HG03439 (cell line): ENCODE measurements at regions not wholly inside any gene's neighbourhood (a gene's known extent, or its start where the extent isn't known, plus 50 kb on each side); places are given as distances from the start of the nearest gene placed in this dataset.

Source experiments
- ATAC-seq: cut with Tn5 transposase; IDR thresholded peaks from one replicate; pipeline ENCODE4 v1.9.1; 2021; ENCODE audit warnings: mild to moderate bottlenecking, moderate library complexity; ENCODE audit not compliant: unreplicated experiment

- no peak for ATAC-seq
These were observed 54.9 kb downstream of the NKX2-1 start for GRCh38 chr14:36465178-36465577.

DNA sequence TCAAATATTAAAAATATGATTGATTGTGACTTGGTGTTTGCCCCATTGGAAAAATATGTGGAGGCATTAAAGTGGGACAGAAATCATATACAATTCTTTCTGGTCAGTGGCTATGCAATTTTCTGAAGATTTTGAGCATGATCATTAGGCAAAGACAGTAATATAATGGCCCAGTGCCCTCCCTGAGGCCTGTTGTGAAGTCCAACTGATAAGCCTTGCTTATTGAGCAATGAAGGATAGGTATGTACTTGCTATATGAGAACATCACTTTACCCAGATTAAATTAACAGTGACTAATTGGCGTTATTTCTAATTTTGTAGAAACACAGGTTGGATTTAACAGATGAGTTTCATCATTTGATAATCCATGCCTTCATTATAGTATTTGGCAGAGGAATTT, 57.1 kb downstream of the NKX2-1 start:
- ATAC-seq, result no peak

DNA sequence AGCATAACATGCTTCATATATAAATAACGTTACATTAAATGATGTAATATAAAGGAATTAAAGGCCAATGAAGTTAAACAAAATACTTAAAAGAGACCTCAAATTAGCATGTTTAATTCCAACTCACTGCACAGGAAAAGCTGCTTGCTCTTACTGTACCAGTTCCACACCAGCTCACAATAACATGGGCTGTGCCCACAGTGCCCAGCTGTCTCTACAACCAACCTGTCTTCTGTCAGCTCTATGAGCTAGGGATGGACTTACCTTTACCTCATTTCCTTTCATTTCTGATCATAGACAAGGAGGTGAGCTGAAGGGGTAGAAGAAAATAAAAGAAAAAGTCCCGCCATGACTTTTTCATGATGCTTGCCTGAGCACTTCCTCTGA, 64.8 kb downstream of the NKX2-1 start:
- ATAC-seq, result no peak

- no peak for ATAC-seq
These were observed 65.3 kb downstream of the NKX2-1 start for GRCh38 chr14:36454599-36455240.

DNA sequence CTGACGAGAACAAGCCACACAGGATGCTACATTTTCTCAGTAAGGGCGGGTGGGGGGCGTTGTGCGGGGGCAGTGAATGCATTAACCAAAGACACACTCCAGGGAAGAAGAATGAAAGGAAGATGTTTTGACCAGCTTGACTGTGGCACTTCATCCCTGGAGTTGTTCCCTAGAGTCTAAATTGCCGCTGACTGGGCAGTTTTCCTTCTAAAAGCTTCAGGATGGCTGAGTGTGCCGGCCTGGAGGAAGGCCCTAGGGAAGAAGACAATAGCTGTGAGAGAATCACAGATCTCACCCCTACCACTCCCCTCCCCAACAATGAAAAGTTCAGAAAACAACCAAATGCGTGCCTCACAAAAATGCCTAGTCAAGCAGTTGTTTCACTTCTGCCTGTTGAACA, 67.2 kb downstream of the NKX2-1 start:
- ATAC-seq, result no peak

DNA sequence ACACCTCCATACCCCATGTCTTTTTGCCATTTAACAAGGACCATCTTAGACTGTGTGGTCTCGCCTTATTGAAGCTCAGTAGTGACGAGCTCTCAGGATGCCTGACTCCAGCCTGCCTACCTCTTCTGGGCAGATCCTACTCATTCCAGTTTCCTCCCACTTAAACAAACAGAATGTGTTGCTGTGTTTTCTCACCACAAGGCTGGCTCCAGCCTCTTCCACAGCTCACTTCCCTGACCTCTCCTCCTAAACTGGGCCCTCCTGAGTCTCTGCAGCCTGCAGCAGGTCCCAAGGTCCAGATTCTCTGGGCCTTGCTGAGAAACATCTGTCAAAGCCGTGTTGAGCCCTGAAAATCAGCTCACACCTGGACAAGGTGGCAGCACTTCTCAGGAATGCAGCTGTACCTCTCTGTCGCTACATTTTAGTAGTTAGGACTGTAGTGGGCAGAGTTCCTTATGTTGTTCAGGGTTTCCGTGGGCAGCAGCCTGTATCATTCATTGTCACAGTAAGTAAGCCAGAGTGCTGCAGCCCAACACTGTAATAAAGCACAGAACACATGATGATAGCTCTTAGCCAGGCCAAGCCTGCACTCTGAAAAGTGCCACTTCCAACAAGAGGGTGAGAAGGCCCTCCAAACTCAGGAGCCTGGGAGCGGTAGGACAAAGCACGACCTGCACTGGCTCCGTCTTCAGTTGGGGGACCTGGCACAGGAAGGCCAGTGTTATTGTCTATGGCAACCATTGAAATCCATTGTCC, 68.5 kb downstream of the NKX2-1 start:
- no peak for ATAC-seq

DNA sequence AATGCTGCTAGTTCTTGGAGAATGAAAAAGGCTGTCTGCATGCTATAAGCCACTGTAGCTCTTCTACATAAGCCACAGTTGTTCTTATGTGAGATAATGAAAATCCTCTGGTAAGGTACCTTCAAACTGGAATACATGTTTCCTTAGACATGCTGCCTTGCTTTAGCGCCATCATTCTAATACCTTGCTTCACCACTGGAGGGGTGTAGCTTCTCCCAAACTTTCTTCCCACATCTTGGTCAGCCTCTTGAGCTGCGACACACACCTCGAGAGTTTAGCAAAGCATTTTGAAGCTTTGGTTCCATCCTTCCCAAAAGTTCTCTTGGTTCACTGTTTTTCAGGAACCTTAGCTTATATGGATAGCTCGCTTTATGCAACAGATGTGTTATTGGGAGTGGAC, 69.5 kb downstream of the NKX2-1 start:
- no peak for ATAC-seq

GRCh38 chr14:36449903-36450302, 70.1 kb downstream of the NKX2-1 start:
- no peak for ATAC-seq

GRCh38 chr14:36443374-36443773, 76.7 kb downstream of the NKX2-1 start:
- no peak for ATAC-seq

DNA sequence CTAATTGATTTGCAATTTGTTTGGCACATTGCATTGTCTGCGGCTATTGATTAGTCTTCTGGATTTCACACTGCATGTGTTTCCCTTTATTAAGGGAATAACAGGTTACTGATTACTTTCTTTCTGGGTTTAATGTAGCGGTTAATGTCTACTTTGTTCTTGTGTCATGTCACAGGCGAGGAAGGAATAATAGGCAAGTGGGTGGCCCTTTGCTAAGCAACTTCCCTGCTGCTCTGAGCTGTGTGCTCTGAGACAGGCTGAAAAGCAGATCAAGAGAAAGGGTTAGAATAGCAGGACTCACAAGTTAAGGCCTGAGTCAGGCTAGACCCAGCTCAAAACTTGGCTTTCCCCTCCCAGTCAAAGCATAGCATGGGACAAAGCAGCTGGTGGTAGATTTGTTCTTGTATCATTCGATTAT, 77.2 kb downstream of the NKX2-1 start:
- no peak for ATAC-seq

- no peak for ATAC-seq
These were observed 78.7 kb downstream of the NKX2-1 start for GRCh38 chr14:36441283-36441682.

DNA sequence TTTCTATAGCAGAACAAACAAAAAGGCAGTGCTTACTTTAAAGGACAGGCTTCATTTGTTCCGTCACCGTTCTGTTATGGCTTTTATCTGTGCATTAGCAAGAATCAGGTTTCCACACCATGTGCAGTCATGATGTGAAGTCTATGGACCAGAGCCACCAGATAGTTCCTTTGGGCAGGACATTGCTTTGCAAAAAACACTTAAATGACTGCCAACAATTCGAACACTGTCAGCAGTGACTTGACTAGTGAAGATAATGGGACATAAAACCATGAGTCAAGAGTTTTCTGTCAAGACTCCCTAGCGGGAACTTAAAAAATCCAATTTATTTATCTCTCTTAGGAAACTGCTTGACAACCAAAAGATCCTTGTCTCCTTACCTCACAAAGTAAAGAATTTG, 80.3 kb downstream of the NKX2-1 start:
- ATAC-seq, result no peak

DNA sequence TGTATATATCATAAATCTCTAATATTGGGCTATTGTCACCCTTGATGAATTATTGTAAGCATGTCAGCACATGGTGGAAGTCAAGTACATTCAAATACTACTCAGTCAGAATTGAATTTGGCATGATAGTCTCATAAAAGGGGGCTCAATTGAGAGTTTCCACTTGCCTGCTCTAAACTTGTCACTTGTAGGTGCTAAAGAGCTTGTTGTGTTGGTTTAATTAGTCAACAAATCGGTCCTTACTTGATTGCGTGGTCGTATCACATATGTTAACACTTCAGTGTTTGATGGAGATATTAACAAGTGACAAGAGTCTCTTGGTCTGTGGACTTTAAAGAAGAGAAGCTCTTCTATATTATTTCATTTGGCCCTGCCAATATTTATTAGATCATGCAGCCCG, 81.1 kb downstream of the NKX2-1 start:
- no peak for ATAC-seq

- ATAC-seq, result no peak
These were observed 89.4 kb downstream of the NKX2-1 start for GRCh38 chr14:36430662-36431084.

DNA sequence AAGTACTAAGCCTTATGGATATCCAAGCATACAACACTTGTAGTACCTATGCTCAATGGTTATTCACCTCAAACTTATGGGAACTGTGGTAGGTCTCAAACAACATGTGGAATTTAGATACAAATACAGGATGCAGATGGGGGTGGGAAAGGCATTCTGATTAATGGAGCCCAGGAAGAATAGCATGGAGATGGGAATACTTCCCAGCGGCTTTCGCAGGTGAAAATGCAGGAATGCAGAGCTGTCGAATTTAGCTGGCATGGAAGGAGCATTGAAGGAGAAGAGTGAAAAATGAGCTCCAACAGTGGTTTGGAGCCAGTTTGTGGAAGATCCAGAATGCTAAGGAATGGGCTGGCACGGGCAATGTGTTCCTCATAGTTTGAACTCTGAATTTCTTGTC, 89.9 kb downstream of the NKX2-1 start:
- no peak for ATAC-seq

DNA sequence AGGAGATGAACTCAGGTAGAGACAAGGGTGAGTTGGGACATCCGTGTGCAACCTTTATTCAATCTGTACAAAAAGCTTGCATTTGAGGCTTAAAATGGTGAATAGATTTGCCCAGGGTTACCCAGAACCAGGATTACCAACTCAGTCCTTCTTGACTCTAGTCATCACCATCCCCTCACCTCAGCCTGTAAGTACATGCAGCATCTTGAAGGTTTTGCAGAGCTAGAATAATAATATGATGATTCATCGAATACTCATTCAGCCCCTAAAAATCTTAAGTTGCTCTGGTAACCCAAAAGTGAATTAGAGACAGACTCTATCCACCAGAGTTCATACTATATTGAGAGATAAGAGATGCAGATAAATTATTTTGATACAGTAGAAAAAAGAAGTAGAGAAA, 90.3 kb downstream of the NKX2-1 start:
- no peak for ATAC-seq

DNA sequence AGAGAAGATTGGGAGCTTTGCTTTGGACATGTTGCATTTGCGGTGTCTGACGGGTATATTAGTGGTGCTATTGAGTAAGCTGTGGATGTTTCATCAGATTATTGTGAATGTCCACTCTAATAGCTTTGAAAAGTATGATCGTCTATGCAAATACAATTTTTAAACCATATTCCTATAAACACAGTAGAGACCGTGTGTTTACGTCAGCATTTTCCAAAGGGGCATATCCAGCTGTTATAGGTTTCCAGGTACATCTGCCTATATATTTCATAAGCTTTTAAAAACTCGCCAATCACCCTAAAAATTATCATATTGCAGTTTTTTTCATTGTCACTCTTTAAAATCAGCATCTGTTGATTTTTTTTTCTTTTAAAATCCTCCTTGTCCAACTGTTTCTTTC, 91.7 kb downstream of the NKX2-1 start:
- no peak for ATAC-seq

DNA sequence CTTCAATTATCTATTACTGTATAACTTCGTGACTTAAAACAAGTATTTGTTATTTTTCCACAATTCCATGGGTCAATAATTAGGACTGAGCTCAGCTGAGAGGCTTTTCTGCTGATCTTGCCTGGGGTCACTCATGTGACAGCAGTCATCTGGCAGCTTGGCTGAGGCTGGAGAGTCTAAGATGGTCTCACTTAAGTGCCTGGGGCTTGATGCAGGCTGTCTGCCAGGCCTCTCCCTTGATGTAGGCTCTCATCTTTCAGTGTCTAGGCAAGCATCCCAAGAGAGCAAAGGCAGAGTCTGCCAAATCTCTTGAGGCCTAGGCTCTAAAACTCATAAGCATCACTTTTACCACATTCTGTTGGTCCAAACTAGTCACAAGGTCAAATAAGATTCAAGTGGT, 93.2 kb downstream of the NKX2-1 start:
- ATAC-seq, result no peak

GRCh38 chr14:36426113-36426512, 93.9 kb downstream of the NKX2-1 start:
- no peak for ATAC-seq

GRCh38 chr14:36424478-36425102, 95.4 kb downstream of the NKX2-1 start:
- no peak for ATAC-seq

- ATAC-seq, result no peak
These were observed 96.6 kb downstream of the NKX2-1 start for GRCh38 chr14:36423430-36423829.

- no peak for ATAC-seq
These were observed 99.8 kb upstream of the MBIP start for GRCh38 chr14:36420149-36420687.
